ENCODE measurements at regions not wholly inside any gene's neighbourhood (a gene's known extent, or its start where the extent isn't known, plus 50 kb on each side); places are given as distances from the start of the nearest gene placed in this dataset.

DNA sequence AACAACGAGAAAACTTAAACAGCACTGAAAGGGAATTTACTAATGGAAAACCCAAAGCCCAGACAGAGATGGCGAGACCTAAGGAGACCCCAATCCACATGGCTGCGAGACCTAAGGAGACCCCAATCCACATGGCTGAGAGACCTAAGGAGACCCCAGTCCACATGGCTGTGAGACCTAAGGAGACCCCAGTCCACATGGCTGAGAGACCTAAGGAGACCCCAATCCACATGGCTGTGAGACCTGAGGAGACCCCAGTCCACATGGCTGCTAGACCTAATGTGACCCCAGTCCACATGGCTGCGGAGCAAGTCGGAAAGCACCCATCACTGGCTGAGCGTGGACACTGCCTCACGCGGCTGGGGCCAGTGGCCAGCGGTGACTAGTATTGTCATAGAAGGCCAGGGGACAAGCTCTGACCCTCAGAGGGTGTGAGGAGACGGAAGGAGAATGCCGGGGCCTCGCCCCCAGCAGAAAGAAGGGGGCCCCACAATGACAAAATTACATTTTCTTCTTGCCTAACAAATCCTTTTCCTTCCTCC is 241.8 kb downstream of the C16orf95 start:
- no peak for ATAC-seq
- Histone ChIP-seq H3K36me3 (no peaks in the 10 kb centered on the region), H3K27me3 (peaks cover 5% of the 10 kb centered on the region), H3K4me3 (no peak overlapping the region), H3K4me1 (no peaks in the 10 kb centered on the region), H3K27ac (no peak overlapping the region), H3K9me3 (peaks cover 3% of the 10 kb centered on the region)
- DNase-seq = no peak
- intact Hi-C loops (cut with DNase I) = no loop called here
- TF ChIP-seq, protein P1, sequence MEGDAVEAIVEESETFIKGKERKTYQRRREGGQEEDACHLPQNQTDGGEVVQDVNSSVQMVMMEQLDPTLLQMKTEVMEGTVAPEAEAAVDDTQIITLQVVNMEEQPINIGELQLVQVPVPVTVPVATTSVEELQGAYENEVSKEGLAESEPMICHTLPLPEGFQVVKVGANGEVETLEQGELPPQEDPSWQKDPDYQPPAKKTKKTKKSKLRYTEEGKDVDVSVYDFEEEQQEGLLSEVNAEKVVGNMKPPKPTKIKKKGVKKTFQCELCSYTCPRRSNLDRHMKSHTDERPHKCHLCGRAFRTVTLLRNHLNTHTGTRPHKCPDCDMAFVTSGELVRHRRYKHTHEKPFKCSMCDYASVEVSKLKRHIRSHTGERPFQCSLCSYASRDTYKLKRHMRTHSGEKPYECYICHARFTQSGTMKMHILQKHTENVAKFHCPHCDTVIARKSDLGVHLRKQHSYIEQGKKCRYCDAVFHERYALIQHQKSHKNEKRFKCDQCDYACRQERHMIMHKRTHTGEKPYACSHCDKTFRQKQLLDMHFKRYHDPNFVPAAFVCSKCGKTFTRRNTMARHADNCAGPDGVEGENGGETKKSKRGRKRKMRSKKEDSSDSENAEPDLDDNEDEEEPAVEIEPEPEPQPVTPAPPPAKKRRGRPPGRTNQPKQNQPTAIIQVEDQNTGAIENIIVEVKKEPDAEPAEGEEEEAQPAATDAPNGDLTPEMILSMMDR (IDR thresholded peaks at IDR 0.05) = no peak

DNA sequence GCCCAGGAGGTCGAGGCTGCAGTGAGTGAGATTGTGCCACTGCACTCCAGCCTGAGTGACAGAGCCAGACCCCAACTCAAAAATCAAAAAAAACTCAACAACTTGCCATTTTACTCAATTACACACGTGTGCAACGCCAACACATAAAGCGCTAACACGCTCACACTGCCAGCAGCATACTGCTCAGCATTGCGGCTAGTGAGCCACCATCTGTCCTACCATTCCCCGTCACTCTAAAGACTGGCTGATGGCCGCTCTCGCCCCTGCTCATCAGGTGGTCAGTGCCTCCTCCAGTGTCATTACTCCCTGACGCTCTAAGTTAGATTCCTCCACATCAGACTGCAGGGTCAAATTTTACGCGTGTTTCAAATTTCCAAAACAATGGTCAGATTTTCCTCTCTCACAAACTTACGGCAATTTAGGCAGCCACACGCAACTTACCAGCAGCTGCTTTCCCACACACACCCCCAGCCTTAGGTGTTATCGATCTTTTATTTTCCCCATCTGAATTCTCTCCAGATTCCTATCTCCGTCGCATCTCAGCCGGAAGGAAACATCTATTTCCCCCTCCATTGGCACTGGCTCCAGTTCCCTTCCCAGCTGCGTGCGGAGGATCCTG is 240.8 kb downstream of the C16orf95 start:
- TF ChIP-seq, protein P1 (IDR thresholded peaks at IDR 0.05) = no peak
- Histone ChIP-seq H3K4me3 (no peak overlapping the region), H3K36me3 (no peaks in the 10 kb centered on the region), H3K9me3 (peaks cover 14% of the 10 kb centered on the region), H3K27ac (no peak overlapping the region), H3K27me3 (no peaks in the 10 kb centered on the region), H3K4me1 (no peaks in the 10 kb centered on the region)
- DNase-seq = no peak
- no peak for ATAC-seq
- intact Hi-C loops (cut with DNase I) = no loop called here

DNA sequence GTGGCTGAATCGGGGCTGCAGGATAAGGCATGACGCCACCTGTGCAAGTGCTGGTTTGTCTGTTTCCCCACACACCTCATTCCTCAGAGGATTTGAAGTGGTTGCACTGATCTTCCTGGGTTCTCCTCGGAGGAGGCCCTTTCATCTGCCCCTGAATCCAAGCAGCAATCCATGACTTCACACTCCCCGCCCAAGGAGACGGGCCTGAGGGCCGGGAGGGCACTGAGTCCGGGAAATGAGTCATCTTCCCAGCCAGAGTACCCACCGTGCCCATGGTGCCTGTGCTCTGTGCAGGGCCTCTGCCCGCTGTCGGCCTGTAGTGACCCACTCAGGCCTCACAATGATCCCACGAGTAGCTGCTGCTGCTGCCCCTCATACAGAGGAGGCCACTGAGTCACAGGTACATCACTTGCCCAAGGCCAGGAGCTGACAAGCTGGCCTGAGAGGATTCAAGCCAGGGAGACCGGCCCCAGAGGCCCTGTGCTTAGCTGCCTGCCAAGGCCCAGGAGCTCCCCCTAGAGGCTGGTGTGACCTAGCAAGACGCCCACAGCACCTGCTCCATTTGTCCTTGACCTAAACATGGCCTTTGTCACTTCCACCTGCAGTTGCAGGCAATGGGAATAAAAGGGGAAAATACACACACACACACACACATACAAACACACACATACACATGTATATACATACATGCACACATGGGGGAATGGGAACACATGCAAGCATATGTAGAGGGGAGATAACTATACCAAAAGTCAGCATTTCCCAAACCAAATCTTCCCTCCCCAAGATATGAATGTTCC is 240.0 kb downstream of the C16orf95 start:
- TF ChIP-seq, protein P1 (IDR thresholded peaks at IDR 0.05) = peak; percentile 59
- H3K27me3 ChIP-seq = no peaks in the 10 kb centered on the region
- no peak overlapping the region for H3K4me3 ChIP-seq
- no peak overlapping the region for H3K27ac ChIP-seq
- DNase-seq = peak; percentile 80
- no peaks in the 10 kb centered on the region for H3K4me1 ChIP-seq
- H3K9me3 ChIP-seq = peaks cover 15% of the 10 kb centered on the region
- H3K36me3 ChIP-seq = no peaks in the 10 kb centered on the region
- intact Hi-C loops (cut with DNase I) = no loop called here
- ATAC-seq = peak; percentile 85

DNA sequence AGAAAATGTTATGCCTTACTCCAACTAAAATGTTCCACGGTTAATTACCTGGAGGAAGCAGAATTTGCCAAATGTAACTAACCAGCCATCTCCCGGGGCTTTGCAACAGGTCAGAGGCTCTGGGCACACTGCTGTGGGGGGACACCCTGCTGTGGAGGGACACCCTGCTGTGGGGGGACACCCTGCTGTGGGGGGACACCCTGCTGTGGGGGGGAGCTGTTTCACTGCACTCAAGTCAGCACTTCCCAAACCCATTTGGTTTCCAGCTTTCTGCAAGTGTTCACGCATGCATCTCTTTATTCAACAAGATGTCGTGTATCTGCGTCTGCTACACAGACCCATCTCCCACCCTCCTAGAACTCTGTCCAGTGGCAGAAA is 239.5 kb downstream of the C16orf95 start:
- TF ChIP-seq, protein P1 (IDR thresholded peaks at IDR 0.05) = no peak
- Histone ChIP-seq H3K4me3 (no peak overlapping the region), H3K27ac (no peak overlapping the region), H3K4me1 (no peaks in the 10 kb centered on the region), H3K27me3 (no peaks in the 10 kb centered on the region), H3K9me3 (peaks cover 15% of the 10 kb centered on the region), H3K36me3 (no peaks in the 10 kb centered on the region)
- DNase-seq = no peak
- intact Hi-C loops (cut with DNase I) = no loop called here
- ATAC-seq = no peak

DNA sequence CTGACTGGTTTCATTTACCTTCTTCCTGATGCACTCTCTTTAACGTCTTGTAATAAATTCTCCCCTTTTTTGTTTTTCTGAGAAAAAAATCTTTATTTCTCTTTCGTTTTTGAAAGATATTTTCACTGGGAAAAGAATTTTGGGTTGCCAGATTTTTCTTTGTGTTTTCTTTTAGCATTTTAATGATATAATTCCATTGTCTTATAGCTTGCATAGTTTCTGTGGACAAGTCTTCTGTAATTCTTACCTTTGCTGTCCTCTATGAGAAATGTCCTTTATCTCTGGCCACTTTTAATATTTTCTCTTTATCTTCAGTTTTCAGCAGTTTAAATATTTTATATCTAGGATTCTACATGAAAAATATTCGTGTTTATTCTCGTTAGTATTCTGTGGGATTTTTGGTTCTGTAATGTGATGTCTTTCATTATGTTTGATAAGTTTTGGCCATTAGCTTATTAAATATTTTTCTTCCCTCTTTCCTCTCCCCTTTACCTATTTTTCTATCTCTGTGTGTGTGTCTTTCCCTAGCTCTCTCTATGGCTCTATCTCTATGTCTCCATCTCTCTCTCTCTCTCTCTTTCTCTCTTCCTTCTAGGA is 236.5 kb downstream of the C16orf95 start:
- Histone ChIP-seq H3K36me3 (no peaks in the 10 kb centered on the region), H3K27me3 (no peaks in the 10 kb centered on the region), H3K4me1 (no peaks in the 10 kb centered on the region), H3K4me3 (no peak overlapping the region), H3K9me3 (peaks cover 15% of the 10 kb centered on the region), H3K27ac (no peak overlapping the region)
- ATAC-seq (no peak), DNase-seq (no peak)
- TF ChIP-seq, protein P1 (IDR thresholded peaks at IDR 0.05) = no peak
- intact Hi-C loops (cut with DNase I) = no loop called here

Measured in upper lobe of right lung (tissue), 1 donor.